Mesothelial cell of epicardium (in vitro differentiated cells): ENCODE measurements at regions not wholly inside any gene's neighbourhood (a gene's known extent, or its start where the extent isn't known, plus 50 kb on each side); places are given as distances from the start of the nearest gene placed in this dataset.

ENCODE experiments used
- DNase-seq, 2 experiments: peaks; one replicate each; pipeline ENCODE4 v3.0.0; 2021; ENCODE audit warnings: low spot score in 2 of 2; ENCODE audit not compliant: unreplicated experiment in 2 of 2
- H3K27ac Mint-ChIP-seq: 2 replicates; pipeline ENCODE4 v1.8.0; 2021; ENCODE audit warnings: mixed read lengths
- H3K27me3 Mint-ChIP-seq: 2 replicates; pipeline ENCODE4 v1.8.0; 2021; ENCODE audit warnings: low read depth, mixed read lengths
- H3K36me3 Mint-ChIP-seq: 2 replicates; pipeline ENCODE4 v1.8.0; 2021; ENCODE audit warnings: mixed read lengths
- H3K4me1 Mint-ChIP-seq: 2 replicates; pipeline ENCODE4 v1.8.0; 2021; ENCODE audit warnings: mixed read lengths
- H3K4me3 Mint-ChIP-seq: 2 replicates; pipeline ENCODE4 v1.8.0; 2021; ENCODE audit warnings: mild to moderate bottlenecking, moderate library complexity, mixed read lengths
- H3K9me3 Mint-ChIP-seq: 2 replicates; pipeline ENCODE4 v1.8.0; 2021; ENCODE audit warnings: mixed read lengths
- TF ChIP-seq, protein P1 (sequence below): fragments of 200-600 bp; sonication (generic); IDR thresholded peaks from one replicate; pipeline ENCODE4 v1.5.0; 2021; ENCODE audit warnings: antibody characterized with exemption; ENCODE audit not compliant: unreplicated experiment

DNA sequence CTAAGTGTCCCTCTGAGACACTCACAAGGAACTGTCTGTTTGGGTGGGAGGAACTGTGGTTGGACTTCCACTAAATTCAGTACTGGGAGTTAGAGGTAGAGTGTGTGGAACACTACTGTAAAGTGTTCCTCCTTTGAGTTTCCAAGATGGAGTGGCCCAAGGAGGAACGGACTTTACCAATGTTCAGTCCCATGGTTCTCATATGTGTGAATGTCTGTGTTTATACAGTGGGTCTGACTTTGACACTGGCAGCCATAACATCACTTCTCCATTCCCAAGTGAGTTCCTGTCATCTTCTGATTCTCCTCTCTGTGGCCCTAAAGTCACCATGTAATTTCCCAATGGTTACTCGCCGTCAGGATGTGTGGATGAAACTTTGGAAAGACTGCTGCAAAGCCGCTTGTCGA lies 136.8 kb upstream of the SERP2 start:
- TF ChIP-seq, protein P1, sequence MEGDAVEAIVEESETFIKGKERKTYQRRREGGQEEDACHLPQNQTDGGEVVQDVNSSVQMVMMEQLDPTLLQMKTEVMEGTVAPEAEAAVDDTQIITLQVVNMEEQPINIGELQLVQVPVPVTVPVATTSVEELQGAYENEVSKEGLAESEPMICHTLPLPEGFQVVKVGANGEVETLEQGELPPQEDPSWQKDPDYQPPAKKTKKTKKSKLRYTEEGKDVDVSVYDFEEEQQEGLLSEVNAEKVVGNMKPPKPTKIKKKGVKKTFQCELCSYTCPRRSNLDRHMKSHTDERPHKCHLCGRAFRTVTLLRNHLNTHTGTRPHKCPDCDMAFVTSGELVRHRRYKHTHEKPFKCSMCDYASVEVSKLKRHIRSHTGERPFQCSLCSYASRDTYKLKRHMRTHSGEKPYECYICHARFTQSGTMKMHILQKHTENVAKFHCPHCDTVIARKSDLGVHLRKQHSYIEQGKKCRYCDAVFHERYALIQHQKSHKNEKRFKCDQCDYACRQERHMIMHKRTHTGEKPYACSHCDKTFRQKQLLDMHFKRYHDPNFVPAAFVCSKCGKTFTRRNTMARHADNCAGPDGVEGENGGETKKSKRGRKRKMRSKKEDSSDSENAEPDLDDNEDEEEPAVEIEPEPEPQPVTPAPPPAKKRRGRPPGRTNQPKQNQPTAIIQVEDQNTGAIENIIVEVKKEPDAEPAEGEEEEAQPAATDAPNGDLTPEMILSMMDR: no peak
- DNase-seq: no peak
- Mint-ChIP-seq H3K27ac (no peak overlapping the region), H3K4me3 (no peak overlapping the region), H3K4me1 (peaks cover 32% of the 10 kb centered on the region), H3K36me3 (no peaks in the 10 kb centered on the region), H3K9me3 (no peaks in the 10 kb centered on the region), H3K27me3 (peaks cover 3% of the 10 kb centered on the region)

DNA sequence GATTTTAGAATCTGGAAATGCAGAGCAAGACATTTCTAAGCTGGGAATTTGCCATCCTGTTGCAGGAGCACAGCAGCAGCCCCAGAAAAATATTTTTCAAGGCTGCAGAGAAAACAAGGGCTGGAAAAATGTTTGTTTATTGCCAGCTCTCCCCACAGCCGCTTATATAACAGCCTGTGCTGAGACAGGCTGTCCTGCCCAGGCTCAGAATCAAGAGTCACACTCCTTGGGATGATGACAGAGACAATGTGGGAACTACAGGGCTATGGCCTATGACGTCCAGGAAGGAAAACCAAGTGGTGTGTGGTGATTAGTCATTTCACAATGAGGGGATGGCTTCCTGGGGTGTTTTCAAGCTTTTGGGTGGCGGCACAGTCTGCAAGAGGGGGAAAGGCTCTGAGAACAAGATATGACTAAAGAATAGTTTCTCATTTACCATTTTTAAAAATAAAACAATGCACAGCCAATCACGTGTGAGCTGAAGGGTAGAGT lies 136.3 kb upstream of the SERP2 start:
- Mint-ChIP-seq H3K9me3 (no peaks in the 10 kb centered on the region), H3K4me1 (peaks cover 27% of the 10 kb centered on the region), H3K36me3 (no peaks in the 10 kb centered on the region), H3K4me3 (no peak overlapping the region), H3K27ac (peak overlapping the region; percentile 78), H3K27me3 (peaks cover 3% of the 10 kb centered on the region)
- TF ChIP-seq, protein P1: no peak
- no peak for DNase-seq

DNA sequence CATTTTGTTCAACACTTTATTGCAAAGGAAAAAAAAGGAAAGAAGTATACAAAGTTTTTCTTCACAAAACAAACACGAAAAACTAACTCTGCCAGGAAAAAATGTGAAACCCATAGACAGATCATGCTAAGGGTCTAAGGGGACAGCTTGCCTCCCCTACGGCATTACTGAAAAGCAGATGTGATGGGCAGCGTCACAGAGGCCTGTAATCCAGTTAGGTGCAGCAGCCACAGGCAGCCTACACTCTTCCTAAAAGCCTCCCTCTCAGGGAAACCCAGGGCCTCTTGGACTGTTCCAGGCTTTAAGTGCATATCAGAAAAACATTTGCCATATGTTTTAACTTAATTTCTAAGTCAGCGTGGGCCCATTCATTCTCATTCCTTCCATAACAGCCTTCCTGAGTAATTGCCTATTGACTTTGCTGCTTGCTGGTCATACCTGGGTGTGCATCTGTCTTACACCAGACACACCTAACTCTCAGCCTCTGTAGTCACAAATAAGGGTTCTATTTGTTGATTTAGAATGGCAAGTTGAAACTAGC lies 135.7 kb upstream of the SERP2 start:
- TF ChIP-seq, protein P1: no peak
- Mint-ChIP-seq H3K4me1 (peaks cover 25% of the 10 kb centered on the region), H3K9me3 (no peaks in the 10 kb centered on the region), H3K27me3 (peaks cover 3% of the 10 kb centered on the region), H3K4me3 (no peak overlapping the region), H3K36me3 (no peaks in the 10 kb centered on the region), H3K27ac (peak overlapping the region; percentile 90)
- no peak for DNase-seq

DNA sequence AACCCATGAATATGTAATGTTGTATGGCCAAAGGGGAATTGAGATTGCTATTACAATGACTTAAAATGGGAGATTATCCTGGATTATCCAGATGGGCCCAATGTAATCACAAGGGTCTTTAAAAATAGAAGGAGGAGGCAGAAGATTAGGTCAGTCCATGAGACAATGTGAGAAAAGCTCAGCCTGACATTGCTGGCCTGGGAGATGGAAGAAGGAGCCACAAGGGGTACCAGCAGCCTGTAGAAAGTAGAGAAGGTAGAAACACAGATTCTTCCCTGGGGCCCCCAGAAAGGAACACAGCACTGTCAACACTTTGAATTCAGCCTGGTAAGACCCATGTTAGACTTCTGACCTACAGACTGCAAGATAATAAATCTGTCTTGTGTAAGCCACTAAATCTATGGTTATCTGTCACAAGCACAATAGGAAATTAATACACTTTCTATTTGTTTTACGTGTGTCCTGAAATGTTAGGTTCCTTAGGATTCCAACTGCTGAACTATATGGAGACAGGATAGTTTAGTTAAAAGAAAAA lies 132.9 kb upstream of the SERP2 start:
- peaks cover 31% of the 10 kb centered on the region for H3K4me1 Mint-ChIP-seq
- H3K4me3 Mint-ChIP-seq: no peak overlapping the region

DNA sequence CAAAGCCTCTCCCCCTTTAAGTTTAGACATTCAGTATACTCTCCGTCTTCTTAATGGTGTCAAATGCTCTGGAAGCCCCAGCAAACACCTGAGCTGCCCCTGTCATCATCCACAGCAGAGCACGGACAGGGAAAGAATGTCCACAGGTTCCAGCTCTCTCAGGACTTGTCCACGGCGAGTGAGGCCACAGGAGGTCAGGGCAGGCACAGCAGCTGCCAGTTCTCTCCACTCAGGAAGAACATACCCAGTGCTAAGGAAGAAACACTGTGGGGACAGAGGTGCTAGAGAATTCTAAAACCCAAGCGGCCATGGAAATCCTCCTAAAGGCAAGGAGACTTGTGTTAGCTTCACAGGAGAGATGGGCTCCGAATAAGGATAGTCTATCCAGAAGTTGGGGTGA lies 132.0 kb upstream of the SERP2 start:
- Mint-ChIP-seq H3K4me3 (no peak overlapping the region), H3K9me3 (no peaks in the 10 kb centered on the region), H3K27me3 (no peaks in the 10 kb centered on the region), H3K4me1 (peaks cover 29% of the 10 kb centered on the region), H3K36me3 (no peaks in the 10 kb centered on the region), H3K27ac (no peak overlapping the region)
- TF ChIP-seq, protein P1: no peak
- DNase-seq: no peak

More for the DNA sequence above, 132.9 kb upstream of the SERP2 start:
- H3K36me3 Mint-ChIP-seq: no peaks in the 10 kb centered on the region
- DNase-seq: no peak
- no peaks in the 10 kb centered on the region for H3K27me3 Mint-ChIP-seq
- TF ChIP-seq, protein P1: no peak
- no peak overlapping the region for H3K27ac Mint-ChIP-seq
- no peaks in the 10 kb centered on the region for H3K9me3 Mint-ChIP-seq
